H1 (cell line): ENCODE measurements at regions not wholly inside any gene's neighbourhood (a gene's known extent, or its start where the extent isn't known, plus 50 kb on each side); places are given as distances from the start of the nearest gene placed in this dataset.

Source experiments
- CTCF ChIA-PET: fragments of 300-600 bp; sonication (Branson Sonifier 250); formaldehyde crosslinking; loops from one replicate; lab custom pipeline; 2021; ENCODE audit not compliant: partially characterized antibody; lab: Charles Lee
- POLR2A ChIA-PET: fragments of 300-600 bp; sonication (Branson Sonifier 250); formaldehyde crosslinking; loops from one replicate; lab custom pipeline; 2021; ENCODE audit warnings: inconsistent platforms; ENCODE audit not compliant: partially characterized antibody; lab: Charles Lee
- DNase-seq, 2 experiments: peaks; one replicate each; pipeline versions ENCODE4 v3.0.0 to v3.0.0-alpha.2; 2010 to 2022; ENCODE audit warnings: low spot score in 2 of 2, low read depth in 1 of 2, mixed read lengths in 1 of 2
- FAIRE-seq: peaks from 2 replicates; lab custom pipeline; 2011; peaks lifted over from hg19 to GRCh38; lab: Jason Lieb, UNC
- H2AFZ ChIP-seq: 2 replicates; pipeline ENCODE4 v1.8.1; 2012; ENCODE audit warnings: low read length, inconsistent platforms
- H2AK5ac ChIP-seq: 2 replicates; pipeline ENCODE4 v1.6.1; 2013; ENCODE audit warnings: low read depth, low read length
- H2BK120ac ChIP-seq: replicated peaks from 2 replicates; pipeline ENCODE3; 2013; ENCODE audit warnings: low read depth, low read length, inconsistent platforms
- H2BK12ac ChIP-seq: 2 replicates; pipeline ENCODE4 v1.6.1; 2013; ENCODE audit warnings: low read depth, low read length
- H2BK15ac ChIP-seq: 2 replicates; pipeline ENCODE4 v1.6.1; 2013; ENCODE audit warnings: low read length
- H2BK20ac ChIP-seq: 2 replicates; pipeline ENCODE4 v1.6.1; 2013; ENCODE audit warnings: low read length
- H2BK5ac ChIP-seq: 2 replicates; pipeline ENCODE4 v1.6.1; 2013; ENCODE audit warnings: low read depth, low read length
- H3K14ac ChIP-seq: 2 replicates; pipeline ENCODE4 v1.6.1; 2013; ENCODE audit warnings: inconsistent platforms; ENCODE audit not compliant: insufficient read length
- H3K18ac ChIP-seq: 2 replicates; pipeline ENCODE4 v1.6.1; 2013; ENCODE audit warnings: low read length; ENCODE audit errors: extremely low read depth
- H3K23ac ChIP-seq: 2 replicates; pipeline ENCODE4 v1.6.1; 2013; ENCODE audit warnings: inconsistent platforms; ENCODE audit not compliant: insufficient read length
- H3K23me2 ChIP-seq: 2 replicates; pipeline ENCODE4 v1.6.1; 2013; ENCODE audit warnings: low read depth, low read length
- H3K27ac ChIP-seq: 2 replicates; pipeline ENCODE4 v1.6.1; 2011; ENCODE audit warnings: low read depth, low read length, inconsistent platforms
- H3K27me3 ChIP-seq, 4 experiments: replicated peaks in 1 of 4; 1 replicate in 1 of 4; 2 replicates in 3 of 4; pipeline versions ENCODE4 v1.6.1 to v1.8.1; 2011 to 2013; ENCODE audit warnings: low read length in 3 of 4, mild to moderate bottlenecking in 3 of 4, inconsistent platforms in 2 of 4, mixed read lengths in 2 of 4, moderate library complexity in 1 of 4; ENCODE audit not compliant: control insufficient read depth in 3 of 4, insufficient read depth in 3 of 4; ENCODE audit errors: extremely low read depth in 1 of 4
- H3K36me3 ChIP-seq, 4 experiments: 2 replicates each; pipeline versions ENCODE4 v1.6.1 to v1.8.1; 2011 to 2013; ENCODE audit warnings: mild to moderate bottlenecking in 4 of 4, low read length in 3 of 4, moderate library complexity in 2 of 4, control low read depth in 1 of 4, inconsistent platforms in 1 of 4; ENCODE audit not compliant: insufficient read depth in 4 of 4, control insufficient read depth in 2 of 4
- H3K4ac ChIP-seq: replicated peaks from 2 replicates; pipeline ENCODE3; 2013; ENCODE audit warnings: low read length, low read depth, mixed read lengths, inconsistent platforms; ENCODE audit not compliant: insufficient read length
- H3K4me1 ChIP-seq, 4 experiments: replicated peaks in 1 of 4; 1 replicate in 1 of 4; 2 replicates in 3 of 4; pipeline versions ENCODE4 v1.6.1 to v1.8.1; 2011 to 2013; ENCODE audit warnings: low read length in 3 of 4, inconsistent platforms in 2 of 4, mixed read lengths in 1 of 4; ENCODE audit not compliant: insufficient read depth in 4 of 4, control insufficient read depth in 3 of 4
- H3K4me2 ChIP-seq, 2 experiments: 2 replicates each; pipeline versions ENCODE4 v1.6.1 to v1.8.1; 2011 to 2013; ENCODE audit warnings: low read depth in 2 of 2, low read length in 2 of 2, control low read depth in 1 of 2, inconsistent platforms in 1 of 2, mild to moderate bottlenecking in 1 of 2; ENCODE audit not compliant: insufficient read depth in 1 of 2
- H3K4me3 ChIP-seq, 4 experiments: fragments of 200-600, 300-600 bp in 1 of 4; sonication (generic), shearing (Covaris generic), sonication (Bioruptor Twin) in 1 of 4; 2 replicates each; pipeline versions ENCODE4 v1.5.1 to v1.8.1; 2011 to 2016; ENCODE audit warnings: low read length in 4 of 4, low read depth in 3 of 4, control low read depth in 2 of 4, inconsistent platforms in 2 of 4, mild to moderate bottlenecking in 2 of 4, mixed read lengths in 1 of 4, moderate library complexity in 1 of 4; ENCODE audit not compliant: insufficient read depth in 2 of 4; ENCODE audit errors: extremely low read depth in 1 of 4
- H3K56ac ChIP-seq: replicated peaks from 2 replicates; pipeline ENCODE3; 2013; ENCODE audit warnings: low read depth, mild to moderate bottlenecking, mixed read lengths, low read length, inconsistent platforms; ENCODE audit not compliant: insufficient read length
- H3K79me1 ChIP-seq: 2 replicates; pipeline ENCODE4 v1.6.1; 2013; ENCODE audit warnings: low read depth, low read length, control low read depth
- H3K79me2 ChIP-seq, 2 experiments: 2 replicates each; pipeline versions ENCODE4 v1.6.1 to v1.8.1; 2012 to 2013; ENCODE audit warnings: low read length in 2 of 2, mild to moderate bottlenecking in 2 of 2, inconsistent platforms in 1 of 2; ENCODE audit not compliant: insufficient read depth in 2 of 2, control insufficient read depth in 1 of 2
- H3K9ac ChIP-seq, 4 experiments: replicated peaks in 1 of 4; 1 replicate in 1 of 4; 2 replicates in 3 of 4; pipeline versions ENCODE4 v1.6.1 to v1.8.1; 2011 to 2013; ENCODE audit warnings: low read depth in 3 of 4, low read length in 3 of 4, control low read depth in 2 of 4, mild to moderate bottlenecking in 2 of 4, moderate library complexity in 2 of 4, inconsistent platforms in 1 of 4; ENCODE audit errors: extremely low read depth in 1 of 4
- H3K9me3 ChIP-seq, 2 experiments: 2 replicates each; pipeline versions ENCODE4 v1.6.1 to v1.8.1; 2012 to 2013; ENCODE audit warnings: mild to moderate bottlenecking in 2 of 2, moderate library complexity in 2 of 2, control low read depth in 1 of 2, inconsistent platforms in 1 of 2, low read depth in 1 of 2, low read length in 1 of 2, mixed read lengths in 1 of 2; ENCODE audit not compliant: insufficient read depth in 2 of 2
- H4K20me1 ChIP-seq, 2 experiments: replicated peaks in 1 of 2; 2 replicates each; pipeline versions ENCODE3 to v1.8.1; 2011 to 2013; ENCODE audit warnings: inconsistent platforms in 2 of 2, low read length in 2 of 2, mild to moderate bottlenecking in 1 of 2; ENCODE audit not compliant: insufficient read depth in 2 of 2, control insufficient read depth in 1 of 2
- H4K5ac ChIP-seq: 2 replicates; pipeline ENCODE4 v1.6.1; 2013; ENCODE audit warnings: low read length, low read depth, mixed read lengths, inconsistent platforms; ENCODE audit not compliant: insufficient read length
- H4K8ac ChIP-seq: 2 replicates; pipeline ENCODE4 v1.8.0; 2013; ENCODE audit warnings: mild to moderate bottlenecking, moderate library complexity, low read length, inconsistent platforms; ENCODE audit not compliant: insufficient read depth; ENCODE audit errors: extremely low read depth
- H4K91ac ChIP-seq: replicated peaks from 2 replicates; pipeline ENCODE3; 2013; ENCODE audit warnings: low read length, mixed read lengths, inconsistent platforms; ENCODE audit not compliant: insufficient read length
- CBX8 ChIP-seq: fragments of 300-800, 300-1000 bp; sonication (generic); IDR thresholded peaks from 2 replicates; pipeline ENCODE4 v1.7.1; 2016; ENCODE audit warnings: low read depth, low read length, borderline replicate concordance
- KDM1A ChIP-seq: fragments of 200-600, 300-600 bp; sonication (generic); IDR thresholded peaks from 2 replicates; pipeline ENCODE4 v1.7.1; 2016; ENCODE audit warnings: mild to moderate bottlenecking, low read length, borderline replicate concordance
- ZNF274 ChIP-seq: IDR thresholded peaks from 2 replicates; pipeline ENCODE4 v1.7.0; 2012; ENCODE audit warnings: low read length, borderline replicate concordance; ENCODE audit errors: extremely low read depth
- WGBS, 2 experiments: shearing (Covaris generic) in 1 of 2; methylation state at CpG; one replicate each; pipeline versions ENCODE4 v1.1.6 to v1.1.7; 2013 to 2015; ENCODE audit warnings: low lambda C conversion rate in 2 of 2, mixed read lengths in 2 of 2, inconsistent platforms in 1 of 2, low coverage in 1 of 2, missing lambda C conversion rate in 1 of 2; ENCODE audit not compliant: insufficient replicate concordance in 2 of 2, insufficient coverage in 1 of 2, insufficient read length in 1 of 2; ENCODE audit errors: extremely low coverage in 1 of 2, missing lambda C conversion rate in 1 of 2; 5-methylcytosine and 5-hydroxymethylcytosine counted together
- TF ChIP-seq, protein P1 (sequence below): IDR thresholded peaks from 2 replicates; pipeline ENCODE4 v1.6.1; 2012; ENCODE audit warnings: inconsistent platforms

DNA sequence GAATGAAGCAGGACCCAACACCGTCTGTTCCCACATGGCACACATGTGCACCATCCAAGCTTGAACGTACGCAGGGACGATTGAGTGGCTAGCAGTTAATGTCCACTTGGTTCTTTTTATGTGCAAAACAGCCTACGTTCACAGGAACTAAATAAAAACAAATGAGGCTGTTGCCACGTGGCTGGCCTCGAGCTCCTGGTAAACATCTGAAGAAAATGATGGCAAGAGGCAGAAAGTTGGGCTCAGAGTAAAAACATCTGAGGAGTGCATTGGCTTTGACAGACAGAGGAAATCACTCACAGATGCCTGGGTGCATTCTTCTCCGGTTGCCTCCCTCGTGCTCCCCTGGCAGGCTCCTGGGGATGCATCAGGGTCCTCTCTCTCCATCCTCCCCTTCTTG lies 177.9 kb downstream of the NRP2 start:
- Histone ChIP-seq H3K4me2 (no peak overlapping the region), H3K14ac (no peak overlapping the region), H3K18ac (no peak overlapping the region), H2AK5ac (no peak overlapping the region), H2BK5ac (no peak overlapping the region), H3K27me3 (no peaks in the 10 kb centered on the region; a peak in 1 of 7 replicates), H4K8ac (no peak overlapping the region), H2BK120ac (no peak overlapping the region), H3K56ac (no peak overlapping the region), H2AFZ (no peak overlapping the region), H4K5ac (no peak overlapping the region), H4K20me1 (no peaks in the 10 kb centered on the region), H3K36me3 (no peaks in the 10 kb centered on the region), H3K4me3 (no peak overlapping the region), H3K79me2 (no peaks in the 10 kb centered on the region), H2BK20ac (no peak overlapping the region), H3K4me1 (no peaks in the 10 kb centered on the region), H3K9me3 (no peaks in the 10 kb centered on the region), H3K79me1 (no peaks in the 10 kb centered on the region), H3K4ac (no peak overlapping the region), H2BK15ac (no peak overlapping the region), H3K27ac (no peak overlapping the region), H3K23ac (no peak overlapping the region), H2BK12ac (no peak overlapping the region), H4K91ac (no peak overlapping the region), H3K23me2 (no peaks in the 10 kb centered on the region), H3K9ac (no peak overlapping the region)
- WGBS, 2 experiments: 89% methylated on average over 9 of the region's 9 CpGs; no CpG with 5 or more reads in 1 of the 2 experiments
- TF ChIP-seq CBX8 (no peak), ZNF274 (no peak), KDM1A (no peak)
- TF ChIP-seq, protein P1, sequence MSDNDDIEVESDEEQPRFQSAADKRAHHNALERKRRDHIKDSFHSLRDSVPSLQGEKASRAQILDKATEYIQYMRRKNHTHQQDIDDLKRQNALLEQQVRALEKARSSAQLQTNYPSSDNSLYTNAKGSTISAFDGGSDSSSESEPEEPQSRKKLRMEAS: no peak
- no peak for DNase-seq
- no peak for FAIRE-seq
- POLR2A ChIA-PET: no interaction called here
- CTCF ChIA-PET: interaction anchor here (0.6 to 1.5 kb wide), 4 partner anchors 8 to 293 kb away, joined by 3 to 5 read pairs (median 3); no protein-coding TSS in a partner anchor
